ENCODE measurements at regions not wholly inside any gene's neighbourhood (a gene's known extent, or its start where the extent isn't known, plus 50 kb on each side); places are given as distances from the start of the nearest gene placed in this dataset.

DNA sequence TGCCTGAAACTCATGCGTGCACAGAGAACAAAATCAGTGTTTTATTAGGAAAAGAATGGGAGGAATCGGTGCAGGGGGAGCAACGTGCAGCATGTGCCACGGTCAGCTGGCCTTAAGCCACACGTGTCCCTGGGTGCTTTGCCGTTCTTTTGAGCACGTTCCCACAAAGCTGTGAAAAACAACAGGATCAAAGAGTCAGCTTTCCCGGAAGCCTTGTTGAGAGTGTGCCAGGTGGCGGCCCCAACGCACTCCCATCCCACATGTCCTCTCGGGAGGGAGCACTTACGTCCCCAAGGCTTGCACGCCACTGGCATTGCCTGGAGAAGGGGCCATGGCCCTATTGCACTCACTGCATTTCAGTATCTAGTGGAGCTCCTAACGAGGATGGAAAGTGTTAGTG lies 511.2 kb downstream of the EIPR1 start:
- H3K9me3 Mint-ChIP-seq (ENCODE audit: unreplicated experiment): peaks cover 8% of the 10 kb centered on the region
- peak overlapping the region; percentile 85 for H3K27ac Mint-ChIP-seq (ENCODE audit: unreplicated experiment)
- peaks cover 32% of the 10 kb centered on the region for H3K4me1 Mint-ChIP-seq (ENCODE audit: low read depth, unreplicated experiment)
- no peak overlapping the region for H3K4me3 Mint-ChIP-seq (ENCODE audit: unreplicated experiment)
- H3K36me3 Mint-ChIP-seq (ENCODE audit: unreplicated experiment): no peaks in the 10 kb centered on the region
- TF ChIP-seq, protein P1, sequence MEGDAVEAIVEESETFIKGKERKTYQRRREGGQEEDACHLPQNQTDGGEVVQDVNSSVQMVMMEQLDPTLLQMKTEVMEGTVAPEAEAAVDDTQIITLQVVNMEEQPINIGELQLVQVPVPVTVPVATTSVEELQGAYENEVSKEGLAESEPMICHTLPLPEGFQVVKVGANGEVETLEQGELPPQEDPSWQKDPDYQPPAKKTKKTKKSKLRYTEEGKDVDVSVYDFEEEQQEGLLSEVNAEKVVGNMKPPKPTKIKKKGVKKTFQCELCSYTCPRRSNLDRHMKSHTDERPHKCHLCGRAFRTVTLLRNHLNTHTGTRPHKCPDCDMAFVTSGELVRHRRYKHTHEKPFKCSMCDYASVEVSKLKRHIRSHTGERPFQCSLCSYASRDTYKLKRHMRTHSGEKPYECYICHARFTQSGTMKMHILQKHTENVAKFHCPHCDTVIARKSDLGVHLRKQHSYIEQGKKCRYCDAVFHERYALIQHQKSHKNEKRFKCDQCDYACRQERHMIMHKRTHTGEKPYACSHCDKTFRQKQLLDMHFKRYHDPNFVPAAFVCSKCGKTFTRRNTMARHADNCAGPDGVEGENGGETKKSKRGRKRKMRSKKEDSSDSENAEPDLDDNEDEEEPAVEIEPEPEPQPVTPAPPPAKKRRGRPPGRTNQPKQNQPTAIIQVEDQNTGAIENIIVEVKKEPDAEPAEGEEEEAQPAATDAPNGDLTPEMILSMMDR (IDR thresholded peaks at IDR 0.05; ENCODE audit: partially characterized antibody, unreplicated experiment): no peak
- no peak for DNase-seq
- peaks cover 3% of the 10 kb centered on the region for H3K27me3 Mint-ChIP-seq (ENCODE audit: unreplicated experiment)

DNA sequence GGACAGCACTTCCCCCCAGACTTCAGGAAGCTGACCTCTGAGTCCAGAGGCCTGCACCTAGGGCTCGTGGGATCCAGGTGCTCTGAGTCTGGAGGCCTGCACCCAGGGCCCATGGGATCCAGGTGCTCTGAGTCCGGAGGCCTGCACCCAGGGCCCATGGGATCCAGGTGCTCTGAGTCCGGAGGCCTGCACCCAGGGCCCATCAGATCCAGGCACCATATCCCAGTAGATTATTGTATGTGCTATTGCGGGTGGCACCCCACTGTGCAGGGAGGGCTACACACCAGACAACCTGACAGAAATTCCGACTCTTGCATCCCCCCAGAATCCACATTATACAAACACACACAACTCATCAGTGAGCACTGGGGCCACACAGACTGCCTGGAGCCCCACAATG lies 515.2 kb downstream of the EIPR1 start:
- H3K27ac Mint-ChIP-seq (ENCODE audit: unreplicated experiment): no peak overlapping the region
- TF ChIP-seq, protein P1 (IDR thresholded peaks at IDR 0.05; ENCODE audit: partially characterized antibody, unreplicated experiment): no peak
- H3K27me3 Mint-ChIP-seq (ENCODE audit: unreplicated experiment): no peaks in the 10 kb centered on the region
- H3K4me1 Mint-ChIP-seq (ENCODE audit: low read depth, unreplicated experiment): peaks cover 12% of the 10 kb centered on the region
- H3K4me3 Mint-ChIP-seq (ENCODE audit: unreplicated experiment): no peak overlapping the region
- H3K9me3 Mint-ChIP-seq (ENCODE audit: unreplicated experiment): no peaks in the 10 kb centered on the region
- H3K36me3 Mint-ChIP-seq (ENCODE audit: unreplicated experiment): no peaks in the 10 kb centered on the region
- no peak for DNase-seq

DNA sequence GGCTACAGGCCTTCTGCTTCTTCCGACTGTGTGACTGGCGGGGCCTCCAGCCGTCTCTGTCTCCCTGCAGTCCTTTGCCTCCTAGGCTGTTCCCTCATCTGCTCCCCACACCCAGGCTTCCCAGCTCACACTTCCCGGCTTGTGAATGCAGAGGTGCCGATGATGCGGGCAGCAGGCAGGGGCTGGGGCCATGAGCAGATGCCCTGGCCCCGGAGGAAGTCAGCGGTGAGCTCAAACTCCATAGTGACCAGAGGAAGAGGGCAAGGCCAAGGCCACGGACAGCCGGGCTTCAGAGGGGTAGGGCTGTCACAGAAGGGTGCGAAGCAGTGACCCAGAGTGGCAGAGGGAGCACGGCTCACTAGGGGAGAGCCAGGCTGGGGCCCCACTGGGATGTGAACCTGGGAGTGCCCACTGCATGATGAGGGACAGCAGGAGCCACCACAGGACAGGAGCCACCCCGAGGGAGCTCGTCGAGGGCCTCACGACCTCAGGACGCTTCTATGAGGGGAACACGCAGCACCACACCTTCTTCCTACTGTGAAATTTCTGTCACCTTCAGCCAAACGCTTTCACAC lies 515.9 kb downstream of the EIPR1 start:
- TF ChIP-seq, protein P1 (IDR thresholded peaks at IDR 0.05; ENCODE audit: partially characterized antibody, unreplicated experiment): no peak
- Mint-ChIP-seq H3K9me3 (ENCODE audit: unreplicated experiment) (no peaks in the 10 kb centered on the region), H3K27ac (ENCODE audit: unreplicated experiment) (no peak overlapping the region), H3K4me1 (ENCODE audit: low read depth, unreplicated experiment) (peaks cover 9% of the 10 kb centered on the region), H3K36me3 (ENCODE audit: unreplicated experiment) (no peaks in the 10 kb centered on the region), H3K4me3 (ENCODE audit: unreplicated experiment) (no peak overlapping the region), H3K27me3 (ENCODE audit: unreplicated experiment) (no peaks in the 10 kb centered on the region)
- DNase-seq: no peak

DNA sequence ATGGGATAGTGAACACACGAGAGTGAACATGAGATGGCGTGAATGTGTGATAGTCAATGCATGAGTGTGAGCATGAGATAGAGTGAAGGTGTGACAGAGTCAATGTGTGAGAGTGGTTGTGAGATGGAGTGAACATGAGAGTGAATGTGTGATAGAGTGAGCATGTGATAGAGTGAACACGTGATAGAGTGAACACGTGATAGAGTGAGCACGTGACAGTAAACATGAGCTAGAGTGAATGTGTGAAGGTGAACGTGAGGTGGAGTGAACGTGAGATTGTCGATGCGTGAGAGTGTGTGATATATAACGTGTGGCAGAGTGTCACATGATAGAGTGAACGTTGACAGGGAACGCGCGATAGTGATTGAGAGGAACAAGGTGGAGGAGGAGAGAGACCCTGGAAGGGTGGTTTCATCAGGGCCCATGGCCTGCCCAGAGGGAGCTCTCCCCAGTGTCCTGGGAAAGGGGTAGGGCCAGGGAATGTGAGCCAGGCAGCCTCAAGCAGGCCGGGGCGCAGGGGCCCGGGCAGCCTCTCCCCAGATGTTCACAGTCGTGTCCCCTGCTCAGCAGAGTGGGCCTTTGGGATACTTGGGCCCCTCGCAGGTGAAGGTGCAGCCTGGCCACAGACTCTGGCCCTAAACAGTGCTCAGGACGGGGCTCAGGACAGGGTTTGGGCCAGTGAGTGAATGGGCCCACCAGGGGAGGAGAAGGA lies 516.9 kb downstream of the EIPR1 start:
- Mint-ChIP-seq H3K27me3 (ENCODE audit: unreplicated experiment) (no peaks in the 10 kb centered on the region), H3K4me3 (ENCODE audit: unreplicated experiment) (no peak overlapping the region), H3K36me3 (ENCODE audit: unreplicated experiment) (peaks cover 2% of the 10 kb centered on the region), H3K9me3 (ENCODE audit: unreplicated experiment) (no peaks in the 10 kb centered on the region), H3K27ac (ENCODE audit: unreplicated experiment) (no peak overlapping the region), H3K4me1 (ENCODE audit: low read depth, unreplicated experiment) (peaks cover 2% of the 10 kb centered on the region)
- TF ChIP-seq, protein P1 (IDR thresholded peaks at IDR 0.05; ENCODE audit: partially characterized antibody, unreplicated experiment): no peak
- no peak for DNase-seq

DNA sequence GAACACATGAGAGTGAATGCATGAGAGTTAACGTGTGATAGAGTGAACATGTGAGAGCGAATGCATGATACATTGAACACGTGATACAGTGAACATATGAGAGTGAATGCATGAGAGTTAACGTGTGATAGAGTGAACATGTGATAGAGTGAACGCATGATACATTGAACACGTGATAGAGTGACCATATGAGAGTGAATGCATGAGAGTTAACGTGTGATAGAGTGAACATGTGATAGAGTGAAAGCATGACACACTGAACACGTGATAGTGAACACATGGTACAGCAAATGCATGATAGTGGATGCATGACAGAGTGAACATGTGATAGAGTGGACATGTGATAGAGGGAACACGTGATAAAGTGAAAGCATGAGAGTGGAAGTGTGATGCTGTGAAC lies 517.9 kb downstream of the EIPR1 start:
- Mint-ChIP-seq H3K4me3 (ENCODE audit: unreplicated experiment) (no peak overlapping the region), H3K4me1 (ENCODE audit: low read depth, unreplicated experiment) (peaks cover 2% of the 10 kb centered on the region), H3K9me3 (ENCODE audit: unreplicated experiment) (no peaks in the 10 kb centered on the region), H3K27ac (ENCODE audit: unreplicated experiment) (no peak overlapping the region), H3K36me3 (ENCODE audit: unreplicated experiment) (peaks cover 8% of the 10 kb centered on the region), H3K27me3 (ENCODE audit: unreplicated experiment) (no peaks in the 10 kb centered on the region)
- DNase-seq: no peak
- TF ChIP-seq, protein P1 (IDR thresholded peaks at IDR 0.05; ENCODE audit: partially characterized antibody, unreplicated experiment): no peak

Measured in glutamatergic neuron (in vitro differentiated cells).